Stimulated activated CD8-positive, alpha-beta memory T cell treated with anti-CD3 and anti-CD28 coated beads, Interleukin-4, amount 100 ng/mL, for 1 hour (primary cell): ENCODE measurements at regions not wholly inside any gene's neighbourhood (a gene's known extent, or its start where the extent isn't known, plus 50 kb on each side); places are given as distances from the start of the nearest gene placed in this dataset.

Experiments used
- DNase-seq, 2 donors: peaks; one replicate each; pipeline ENCODE4 v3.0.0-alpha.2; 2020; ENCODE audit warnings: low read depth in 2 of 2, low spot score in 1 of 2

GRCh38 chr6:151699719-151700118 is 107.8 kb upstream of the ESR1 start:
- no peak for DNase-seq

- DNase-seq = no peak
These were observed 105.4 kb upstream of the ESR1 start for GRCh38 chr6:151701911-151702562.

- DNase-seq = no peak
These were observed 104.4 kb upstream of the ESR1 start for GRCh38 chr6:151702851-151703658.

GRCh38 chr6:151704383-151704782 is 103.1 kb upstream of the ESR1 start:
- no peak for DNase-seq

- no peak for DNase-seq
These were observed 101.3 kb upstream of the ESR1 start for GRCh38 chr6:151705993-151706733.

- DNase-seq = no peak
These were observed 98.2 kb upstream of the ESR1 start for GRCh38 chr6:151709329-151709728.

- DNase-seq = no peak
These were observed 91.0 kb upstream of the ESR1 start for GRCh38 chr6:151716526-151716932.

GRCh38 chr6:151719070-151719469 is 88.4 kb upstream of the ESR1 start:
- DNase-seq = no peak

GRCh38 chr6:151721146-151721545 is 86.3 kb upstream of the ESR1 start:
- DNase-seq = no peak

GRCh38 chr6:151721671-151722070 is 85.8 kb upstream of the ESR1 start:
- DNase-seq = no peak

- no peak for DNase-seq
These were observed 85.1 kb upstream of the ESR1 start for GRCh38 chr6:151722342-151722741.

- DNase-seq = no peak
These were observed 84.3 kb upstream of the ESR1 start for GRCh38 chr6:151723152-151723551.

GRCh38 chr6:151729829-151730495 is 77.5 kb upstream of the ESR1 start:
- DNase-seq = no peak

GRCh38 chr6:151730496-151730870 is 77.0 kb upstream of the ESR1 start:
- no peak for DNase-seq

GRCh38 chr6:151731313-151731712 is 76.2 kb upstream of the ESR1 start:
- no peak for DNase-seq

GRCh38 chr6:151733680-151734320 is 73.7 kb upstream of the ESR1 start:
- DNase-seq = no peak

GRCh38 chr6:151738267-151738666 is 69.2 kb upstream of the ESR1 start:
- no peak for DNase-seq

- no peak for DNase-seq
These were observed 68.5 kb upstream of the ESR1 start for GRCh38 chr6:151738960-151739359.

GRCh38 chr6:151740820-151741219 is 66.7 kb upstream of the ESR1 start:
- no peak for DNase-seq

GRCh38 chr6:151747896-151748295 is 59.6 kb upstream of the ESR1 start:
- DNase-seq = no peak

- no peak for DNase-seq
These were observed 58.1 kb upstream of the ESR1 start for GRCh38 chr6:151749341-151749740.
